OCI-LY1 (cell line): ENCODE measurements at regions not wholly inside any gene's neighbourhood (a gene's known extent, or its start where the extent isn't known, plus 50 kb on each side); places are given as distances from the start of the nearest gene placed in this dataset.

ENCODE experiments used
- CTCF ChIP-seq: fragments of 200-600 bp; sonication (generic), shearing (Covaris generic); IDR thresholded peaks from 2 replicates; pipeline ENCODE4 v1.5.1; 2017; ENCODE audit warnings: mild to moderate bottlenecking, antibody characterized with exemption, low read length, moderate library complexity, mixed read lengths
- EZH2 ChIP-seq: fragments of 200-600 bp; sonication (generic), shearing (Covaris generic); IDR thresholded peaks from 2 replicates; pipeline ENCODE4 v1.8.0; 2017; ENCODE audit warnings: borderline replicate concordance, mixed run types, mild to moderate bottlenecking, antibody characterized with exemption, low read length, moderate library complexity, mixed read lengths

GRCh38 chr3:72632129-72632528, 216.1 kb downstream of the SHQ1 start:
- TF ChIP-seq CTCF (no peak), EZH2 (no peak)
